ENCODE measurements at regions not wholly inside any gene's neighbourhood (a gene's known extent, or its start where the extent isn't known, plus 50 kb on each side); places are given as distances from the start of the nearest gene placed in this dataset.

- Histone ChIP-seq H3K4me3 (no peak overlapping the region), H3K27ac (no peak overlapping the region)
- DNase-seq (ENCODE audit: low spot score) = no peak
- TF ChIP-seq, protein P1, sequence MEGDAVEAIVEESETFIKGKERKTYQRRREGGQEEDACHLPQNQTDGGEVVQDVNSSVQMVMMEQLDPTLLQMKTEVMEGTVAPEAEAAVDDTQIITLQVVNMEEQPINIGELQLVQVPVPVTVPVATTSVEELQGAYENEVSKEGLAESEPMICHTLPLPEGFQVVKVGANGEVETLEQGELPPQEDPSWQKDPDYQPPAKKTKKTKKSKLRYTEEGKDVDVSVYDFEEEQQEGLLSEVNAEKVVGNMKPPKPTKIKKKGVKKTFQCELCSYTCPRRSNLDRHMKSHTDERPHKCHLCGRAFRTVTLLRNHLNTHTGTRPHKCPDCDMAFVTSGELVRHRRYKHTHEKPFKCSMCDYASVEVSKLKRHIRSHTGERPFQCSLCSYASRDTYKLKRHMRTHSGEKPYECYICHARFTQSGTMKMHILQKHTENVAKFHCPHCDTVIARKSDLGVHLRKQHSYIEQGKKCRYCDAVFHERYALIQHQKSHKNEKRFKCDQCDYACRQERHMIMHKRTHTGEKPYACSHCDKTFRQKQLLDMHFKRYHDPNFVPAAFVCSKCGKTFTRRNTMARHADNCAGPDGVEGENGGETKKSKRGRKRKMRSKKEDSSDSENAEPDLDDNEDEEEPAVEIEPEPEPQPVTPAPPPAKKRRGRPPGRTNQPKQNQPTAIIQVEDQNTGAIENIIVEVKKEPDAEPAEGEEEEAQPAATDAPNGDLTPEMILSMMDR (IDR thresholded peaks at IDR 0.05) = no peak
These were observed 747.2 kb downstream of the SATB2 start for GRCh38 chr2:198710562-198710961.

- H3K27ac ChIP-seq = no peak overlapping the region
- TF ChIP-seq, protein P1 (IDR thresholded peaks at IDR 0.05) = no peak
- DNase-seq (ENCODE audit: low spot score) = no peak
- no peak overlapping the region for H3K4me3 ChIP-seq
These were observed 751.2 kb downstream of the SATB2 start for GRCh38 chr2:198706476-198707082.

- no peak for DNase-seq (ENCODE audit: low spot score)
- TF ChIP-seq, protein P1 (IDR thresholded peaks at IDR 0.05) = no peak
- no peak overlapping the region for H3K27ac ChIP-seq
- no peak overlapping the region for H3K4me3 ChIP-seq
These were observed 754.5 kb downstream of the SATB2 start for GRCh38 chr2:198703281-198703680.

- no peak overlapping the region for H3K4me3 ChIP-seq
- H3K27ac ChIP-seq = no peak overlapping the region
- TF ChIP-seq, protein P1 (IDR thresholded peaks at IDR 0.05) = no peak
- no peak for DNase-seq (ENCODE audit: low spot score)
These were observed 754.9 kb downstream of the SATB2 start for GRCh38 chr2:198702796-198703195.

- Histone ChIP-seq H3K4me3 (no peak overlapping the region), H3K27ac (no peak overlapping the region)
- DNase-seq (ENCODE audit: low spot score) = no peak
- TF ChIP-seq, protein P1 (IDR thresholded peaks at IDR 0.05) = no peak
These were observed 756.3 kb downstream of the SATB2 start for GRCh38 chr2:198701481-198701880.

DNA sequence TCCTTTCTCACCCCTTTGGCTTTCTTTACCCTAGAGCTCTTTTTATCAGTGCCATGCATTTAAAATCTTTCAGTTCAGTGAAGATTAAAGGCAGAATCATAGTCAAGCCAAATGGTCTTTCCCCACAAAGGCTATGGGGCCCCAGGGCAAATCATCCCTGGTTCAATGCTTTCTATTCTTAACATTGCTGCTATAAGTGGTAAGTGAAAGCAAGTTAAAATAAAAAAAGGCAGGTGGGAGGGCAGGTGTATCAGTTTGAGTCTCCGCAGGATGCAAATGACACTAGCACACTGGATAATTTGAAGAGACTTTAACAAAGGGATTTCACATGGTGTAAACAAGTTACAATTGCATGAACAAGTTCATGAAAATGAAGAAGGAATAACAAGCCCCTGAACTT lies 757.4 kb downstream of the SATB2 start:
- TF ChIP-seq, protein P1 (IDR thresholded peaks at IDR 0.05) = no peak
- H3K4me3 ChIP-seq = no peak overlapping the region

GRCh38 chr2:198698230-198698629 lies 759.5 kb downstream of the SATB2 start:
- TF ChIP-seq, protein P1 (IDR thresholded peaks at IDR 0.05) = no peak
- no peak for DNase-seq (ENCODE audit: low spot score)
- Histone ChIP-seq H3K4me3 (no peak overlapping the region), H3K27ac (no peak overlapping the region)

More for the DNA sequence above, 757.4 kb downstream of the SATB2 start:
- no peak for DNase-seq (ENCODE audit: low spot score)
- no peak overlapping the region for H3K27ac ChIP-seq
